ENCODE measurements at regions not wholly inside any gene's neighbourhood (a gene's known extent, or its start where the extent isn't known, plus 50 kb on each side); places are given as distances from the start of the nearest gene placed in this dataset.

DNA sequence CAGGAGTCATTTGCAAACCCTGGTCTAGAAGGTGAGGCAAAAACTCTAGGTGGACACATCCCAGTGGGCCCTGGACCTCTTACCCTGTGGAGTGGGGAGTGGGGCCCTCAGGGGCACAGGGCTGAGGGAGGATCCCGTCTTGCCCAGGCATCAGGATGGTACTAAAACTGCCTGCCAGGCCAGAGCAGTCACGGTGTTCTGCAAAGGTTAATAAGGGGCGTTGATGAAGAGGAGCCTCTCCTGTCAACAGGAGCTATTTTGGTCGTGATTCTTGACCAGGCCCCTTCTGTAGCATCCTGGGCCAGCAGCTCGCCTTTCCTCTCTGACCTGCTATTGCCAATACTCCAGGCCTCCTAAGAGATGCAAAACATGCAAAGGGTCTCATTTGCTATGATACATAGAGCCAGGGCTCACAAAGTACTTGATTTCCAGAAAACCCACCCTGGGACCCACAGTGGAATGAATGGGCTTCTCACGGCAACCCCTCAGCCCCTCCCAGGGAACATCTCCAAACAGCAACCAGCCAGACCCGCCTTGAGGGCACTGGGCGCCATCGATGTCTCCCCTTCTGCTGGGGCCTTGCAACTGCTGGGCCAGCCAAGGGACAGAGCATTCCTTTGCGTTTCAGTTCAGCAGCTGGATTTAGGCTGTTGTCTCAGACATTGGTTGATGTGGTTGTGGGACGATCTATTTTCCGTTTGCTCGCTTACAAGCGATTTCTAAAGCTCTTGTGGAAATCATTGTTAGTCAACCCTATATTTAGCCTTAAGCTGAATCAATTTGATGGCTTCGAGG is 111.1 kb downstream of the PDCL3 start:
- TF ChIP-seq, protein P1, sequence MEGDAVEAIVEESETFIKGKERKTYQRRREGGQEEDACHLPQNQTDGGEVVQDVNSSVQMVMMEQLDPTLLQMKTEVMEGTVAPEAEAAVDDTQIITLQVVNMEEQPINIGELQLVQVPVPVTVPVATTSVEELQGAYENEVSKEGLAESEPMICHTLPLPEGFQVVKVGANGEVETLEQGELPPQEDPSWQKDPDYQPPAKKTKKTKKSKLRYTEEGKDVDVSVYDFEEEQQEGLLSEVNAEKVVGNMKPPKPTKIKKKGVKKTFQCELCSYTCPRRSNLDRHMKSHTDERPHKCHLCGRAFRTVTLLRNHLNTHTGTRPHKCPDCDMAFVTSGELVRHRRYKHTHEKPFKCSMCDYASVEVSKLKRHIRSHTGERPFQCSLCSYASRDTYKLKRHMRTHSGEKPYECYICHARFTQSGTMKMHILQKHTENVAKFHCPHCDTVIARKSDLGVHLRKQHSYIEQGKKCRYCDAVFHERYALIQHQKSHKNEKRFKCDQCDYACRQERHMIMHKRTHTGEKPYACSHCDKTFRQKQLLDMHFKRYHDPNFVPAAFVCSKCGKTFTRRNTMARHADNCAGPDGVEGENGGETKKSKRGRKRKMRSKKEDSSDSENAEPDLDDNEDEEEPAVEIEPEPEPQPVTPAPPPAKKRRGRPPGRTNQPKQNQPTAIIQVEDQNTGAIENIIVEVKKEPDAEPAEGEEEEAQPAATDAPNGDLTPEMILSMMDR (IDR thresholded peaks at IDR 0.05; ENCODE audit: low read length), result no peak
- no peak for TF ChIP-seq EZH2phosphoT487 (IDR thresholded peaks at IDR 0.05; ENCODE audit: low read length)
- TF ChIP-seq EZH2 (optimal IDR thresholded peaks at IDR 0.05; ENCODE audit: low read depth, low read length), result no peak

Data from MM.1S (cell line).